Left lung (tissue), 4 donors: ENCODE measurements at regions not wholly inside any gene's neighbourhood (a gene's known extent, or its start where the extent isn't known, plus 50 kb on each side); places are given as distances from the start of the nearest gene placed in this dataset.

Experiments used
- ATAC-seq: fragments of 200-7000 bp; cut with Tn5 transposase; one replicate; pipeline ENCODE4 v1.9.1; 2020; ENCODE audit warnings: moderate library complexity
- DNase-seq, 4 donors: peaks; one replicate each; pipeline ENCODE4 v3.0.0-alpha.2; 2013 to 2020
- H3K27ac ChIP-seq, 2 donors: fragments of 200-600 bp; sonication (generic) in 1 of 2; one replicate each; pipeline versions ENCODE4 v1.5.0 to v1.8.0; 2020 to 2021
- H3K27me3 ChIP-seq, 2 donors: fragments of 200-600 bp; sonication (generic) in 1 of 2; one replicate each; pipeline versions ENCODE4 v1.5.0 to v1.8.0; 2020 to 2021
- H3K36me3 ChIP-seq, 2 donors: fragments of 200-600 bp; sonication (generic) in 1 of 2; one replicate each; pipeline versions ENCODE4 v1.5.0 to v1.8.0; 2020 to 2021
- H3K4me1 ChIP-seq, 2 donors: fragments of 200-600 bp; one replicate each; pipeline ENCODE4 v1.8.0; 2021
- H3K4me3 ChIP-seq, 2 donors: fragments of 200-600 bp; sonication (generic) in 1 of 2; one replicate each; pipeline versions ENCODE4 v1.5.0 to v1.8.0; 2020 to 2021; ENCODE audit warnings: mild to moderate bottlenecking in 1 of 2
- H3K9me3 ChIP-seq, 2 donors: fragments of 200-600 bp; sonication (generic) in 1 of 2; one replicate each; pipeline versions ENCODE4 v1.5.0 to v1.8.0; 2020 to 2021
- CTCF ChIP-seq, 2 donors: fragments of 200-600 bp; sonication (generic) in 1 of 2; IDR thresholded peaks; one replicate each; pipeline versions ENCODE4 v1.5.0 to v1.8.0; 2021; ENCODE audit warnings: antibody characterized with exemption in 2 of 2
- intact Hi-C, 2 donors: fragments of 100-400 bp; cut with DNase I; formaldehyde crosslinking; loops; one replicate each; pipeline versions ENCODE4 v1.11.2 to v1.14.2; 2022
- donor health status: DM: no; HTN: yes; CAD: no.
- donor health status: DM: no; HTN: no; CAD: no.

- Histone ChIP-seq H3K9me3 (no peaks in the 10 kb centered on the region), H3K4me1 (no peaks in the 10 kb centered on the region), H3K27me3 (no peaks in the 10 kb centered on the region), H3K4me3 (no peak overlapping the region), H3K27ac (no peak overlapping the region), H3K36me3 (no peaks in the 10 kb centered on the region)
- TF ChIP-seq CTCF (IDR thresholded peaks at IDR 0.05), result no peak
- ATAC-seq (no peak), DNase-seq (no peak)
- intact Hi-C loops, result no loop called here
Measured at GRCh38 chr10:129294944-129295343, 172.1 kb upstream of the MGMT start.

GRCh38 chr10:129305046-129305445 is 162.0 kb upstream of the MGMT start:
- TF ChIP-seq CTCF (IDR thresholded peaks at IDR 0.05), result no peak
- intact Hi-C loops, result no loop called here

GRCh38 chr10:129307141-129307540 is 159.9 kb upstream of the MGMT start:
- no peak for ATAC-seq
- TF ChIP-seq CTCF (IDR thresholded peaks at IDR 0.05), result no peak

More at GRCh38 chr10:129305046-129305445, 162.0 kb upstream of the MGMT start:
- Histone ChIP-seq H3K4me1 (no peaks in the 10 kb centered on the region), H3K9me3 (no peaks in the 10 kb centered on the region), H3K4me3 (no peak overlapping the region), H3K36me3 (no peaks in the 10 kb centered on the region), H3K27ac (no peak overlapping the region), H3K27me3 (no peaks in the 10 kb centered on the region)
- DNase-seq (no peak), ATAC-seq (no peak)

GRCh38 chr10:129308953-129309564 is 158.0 kb upstream of the MGMT start:
- no peak for TF ChIP-seq CTCF (IDR thresholded peaks at IDR 0.05)
- no peaks in the 10 kb centered on the region for H3K9me3 ChIP-seq
- no peak for ATAC-seq

More at GRCh38 chr10:129307141-129307540, 159.9 kb upstream of the MGMT start:
- Histone ChIP-seq H3K4me3 (no peak overlapping the region), H3K36me3 (no peaks in the 10 kb centered on the region), H3K27me3 (no peaks in the 10 kb centered on the region), H3K4me1 (no peaks in the 10 kb centered on the region), H3K9me3 (no peaks in the 10 kb centered on the region), H3K27ac (no peak overlapping the region)
- no peak for DNase-seq
- intact Hi-C loops, result no loop called here

GRCh38 chr10:129309565-129309964 is 157.5 kb upstream of the MGMT start:
- Histone ChIP-seq H3K27me3 (no peaks in the 10 kb centered on the region), H3K36me3 (no peaks in the 10 kb centered on the region), H3K4me1 (no peaks in the 10 kb centered on the region), H3K27ac (no peak overlapping the region), H3K4me3 (no peak overlapping the region), H3K9me3 (no peaks in the 10 kb centered on the region)
- intact Hi-C loops, result no loop called here
- ATAC-seq (no peak), DNase-seq (no peak)
- no peak for TF ChIP-seq CTCF (IDR thresholded peaks at IDR 0.05)

More at GRCh38 chr10:129308953-129309564, 158.0 kb upstream of the MGMT start:
- no peak for DNase-seq
- intact Hi-C loops, result no loop called here
- Histone ChIP-seq H3K36me3 (no peaks in the 10 kb centered on the region), H3K4me3 (no peak overlapping the region), H3K27me3 (no peaks in the 10 kb centered on the region), H3K27ac (no peak overlapping the region), H3K4me1 (no peaks in the 10 kb centered on the region)
